ENCODE measurements at regions not wholly inside any gene's neighbourhood (a gene's known extent, or its start where the extent isn't known, plus 50 kb on each side); places are given as distances from the start of the nearest gene placed in this dataset.

DNA sequence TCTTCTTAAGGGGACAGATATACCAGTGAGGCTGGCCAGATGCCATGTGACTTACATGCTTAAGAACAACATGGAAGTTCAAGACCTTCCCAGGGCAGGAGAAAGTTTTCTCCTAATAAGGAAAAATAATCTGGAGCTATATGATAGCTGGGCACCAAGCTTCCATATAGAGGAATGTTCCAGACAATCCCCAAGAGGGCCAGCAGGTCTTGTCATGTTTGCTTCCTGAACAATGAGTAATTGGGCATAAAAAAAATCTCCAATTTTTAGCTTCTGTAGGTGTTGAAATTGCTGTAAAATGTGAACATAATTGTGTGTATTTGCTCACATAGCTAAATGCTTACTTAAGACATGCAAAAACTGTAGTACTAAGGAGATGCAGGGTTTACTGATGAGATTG is 809.5 kb upstream of the PIK3C3 start:
- TF ChIP-seq REST (IDR thresholded peaks at IDR 0.05; ENCODE audit: insufficient read depth in 1 of 2, low read depth in 2 of 2, low read length in 2 of 2) (no peak), POLR2AphosphoS5 (IDR thresholded peaks at IDR 0.05; ENCODE audit: low read depth, low read length) (no peak), SIN3A (IDR thresholded peaks at IDR 0.05; ENCODE audit: borderline replicate concordance, insufficient read depth, low read length) (no peak), TAF1 (IDR thresholded peaks at IDR 0.05; ENCODE audit: borderline replicate concordance, insufficient read depth, low read length) (no peak), FOXP2 (optimal IDR thresholded peaks at IDR 0.05; ENCODE audit: borderline replicate concordance, extremely low read depth, extremely low read length, insufficient read depth) (no peak)

- TF ChIP-seq FOXP2 (optimal IDR thresholded peaks at IDR 0.05; ENCODE audit: borderline replicate concordance, extremely low read depth, extremely low read length, insufficient read depth) (no peak), REST (IDR thresholded peaks at IDR 0.05; ENCODE audit: insufficient read depth in 1 of 2, low read depth in 2 of 2, low read length in 2 of 2) (no peak), TAF1 (IDR thresholded peaks at IDR 0.05; ENCODE audit: borderline replicate concordance, insufficient read depth, low read length) (no peak), POLR2AphosphoS5 (IDR thresholded peaks at IDR 0.05; ENCODE audit: low read depth, low read length) (no peak), SIN3A (IDR thresholded peaks at IDR 0.05; ENCODE audit: borderline replicate concordance, insufficient read depth, low read length) (no peak)
Measured at GRCh38 chr18:41144441-41144840, 810.6 kb upstream of the PIK3C3 start.

DNA sequence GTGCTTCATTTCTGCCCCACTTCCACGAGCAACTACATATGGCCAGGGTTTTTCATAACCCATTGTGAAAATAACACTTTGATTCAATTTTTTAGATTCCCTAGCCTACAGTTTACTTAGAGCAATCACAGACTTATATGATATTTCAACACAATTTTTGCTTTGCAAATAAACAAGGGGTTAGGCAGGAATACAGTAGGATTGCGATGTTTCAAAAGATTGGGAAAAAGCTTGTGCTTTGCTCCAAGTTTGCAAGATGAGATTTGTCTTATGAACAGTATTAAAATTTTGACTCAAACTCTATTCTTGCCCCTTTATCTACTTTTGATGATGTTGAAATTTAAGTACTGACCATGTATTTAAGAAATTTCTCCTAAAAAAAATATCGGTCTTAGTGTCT is 814.5 kb upstream of the PIK3C3 start:
- TF ChIP-seq TAF1 (IDR thresholded peaks at IDR 0.05; ENCODE audit: borderline replicate concordance, insufficient read depth, low read length) (no peak), REST (IDR thresholded peaks at IDR 0.05; ENCODE audit: insufficient read depth in 1 of 2, low read depth in 2 of 2, low read length in 2 of 2) (no peak)

- no peak for TF ChIP-seq SIN3A (IDR thresholded peaks at IDR 0.05; ENCODE audit: borderline replicate concordance, insufficient read depth, low read length)
- TF ChIP-seq POLR2AphosphoS5 (IDR thresholded peaks at IDR 0.05; ENCODE audit: low read depth, low read length): no peak
- no peak for TF ChIP-seq FOXP2 (optimal IDR thresholded peaks at IDR 0.05; ENCODE audit: borderline replicate concordance, extremely low read depth, extremely low read length, insufficient read depth)
- no peak for TF ChIP-seq REST (IDR thresholded peaks at IDR 0.05; ENCODE audit: insufficient read depth in 1 of 2, low read depth in 2 of 2, low read length in 2 of 2)
- no peak for TF ChIP-seq TAF1 (IDR thresholded peaks at IDR 0.05; ENCODE audit: borderline replicate concordance, insufficient read depth, low read length)
Measured at GRCh38 chr18:41135146-41135545, 819.9 kb upstream of the PIK3C3 start.

DNA sequence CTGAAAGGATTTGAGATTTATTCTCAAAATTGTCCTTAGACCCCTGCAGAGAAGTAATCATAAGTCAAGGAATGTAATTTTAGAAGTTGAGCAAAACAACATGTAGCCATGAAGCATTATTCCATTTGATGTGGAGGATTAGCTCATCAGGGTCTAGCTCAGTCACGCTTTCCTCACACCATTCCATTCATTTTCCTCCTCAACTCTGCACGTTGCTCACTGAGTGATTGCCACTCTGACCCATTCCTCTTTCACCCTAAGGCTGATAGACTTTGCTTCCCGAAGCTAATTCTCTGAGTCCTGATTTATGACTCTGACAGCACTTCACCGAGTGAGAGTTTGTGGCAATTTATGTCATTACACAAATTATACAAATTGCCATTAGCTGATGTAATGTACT is 820.6 kb upstream of the PIK3C3 start:
- TF ChIP-seq SIN3A (IDR thresholded peaks at IDR 0.05; ENCODE audit: borderline replicate concordance, insufficient read depth, low read length): no peak
- no peak for TF ChIP-seq TAF1 (IDR thresholded peaks at IDR 0.05; ENCODE audit: borderline replicate concordance, insufficient read depth, low read length)
- no peak for TF ChIP-seq FOXP2 (optimal IDR thresholded peaks at IDR 0.05; ENCODE audit: borderline replicate concordance, extremely low read depth, extremely low read length, insufficient read depth)
- no peak for TF ChIP-seq POLR2AphosphoS5 (IDR thresholded peaks at IDR 0.05; ENCODE audit: low read depth, low read length)
- no peak for TF ChIP-seq REST (IDR thresholded peaks at IDR 0.05; ENCODE audit: insufficient read depth in 1 of 2, low read depth in 2 of 2, low read length in 2 of 2)

Measured in PFSK-1 (cell line).